DMS153 treated with DMSO at 0.1 percent for 48 hours (cell line): ENCODE measurements at regions not wholly inside any gene's neighbourhood (a gene's known extent, or its start where the extent isn't known, plus 50 kb on each side); places are given as distances from the start of the nearest gene placed in this dataset.

Experiments used
- DNase-seq: peaks from one replicate; lab custom pipeline; 2025; ENCODE audit not compliant: unreplicated experiment; lab: John Stamatoyannopoulos, UW

DNA sequence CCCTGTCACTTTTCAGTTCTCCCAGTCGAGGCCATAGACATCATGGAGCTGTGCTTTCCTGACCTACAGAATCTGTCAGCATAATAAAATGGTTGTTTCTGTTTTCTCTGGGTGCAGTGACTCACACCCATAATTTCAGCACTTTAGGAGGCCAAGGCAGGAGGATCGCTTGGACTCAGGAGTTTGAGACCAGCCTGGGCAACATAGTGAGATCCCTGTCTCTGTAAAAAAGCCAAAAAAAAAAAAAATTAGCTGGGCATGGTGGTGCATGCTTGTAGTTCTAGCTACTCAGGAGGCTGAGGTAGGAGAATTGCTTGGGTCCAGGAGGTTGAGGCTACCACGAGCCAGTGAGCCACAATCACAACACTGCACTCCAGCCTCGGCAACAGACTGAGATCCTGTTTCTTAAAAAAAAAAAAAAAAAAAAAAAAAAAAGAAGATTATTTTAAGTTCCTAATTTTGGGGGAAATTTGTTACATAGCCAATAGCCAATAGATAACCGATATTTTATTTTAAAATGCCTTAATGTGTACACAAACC lies 196.2 kb downstream of the ADSS2 start:
- DNase-seq, result no peak

DNA sequence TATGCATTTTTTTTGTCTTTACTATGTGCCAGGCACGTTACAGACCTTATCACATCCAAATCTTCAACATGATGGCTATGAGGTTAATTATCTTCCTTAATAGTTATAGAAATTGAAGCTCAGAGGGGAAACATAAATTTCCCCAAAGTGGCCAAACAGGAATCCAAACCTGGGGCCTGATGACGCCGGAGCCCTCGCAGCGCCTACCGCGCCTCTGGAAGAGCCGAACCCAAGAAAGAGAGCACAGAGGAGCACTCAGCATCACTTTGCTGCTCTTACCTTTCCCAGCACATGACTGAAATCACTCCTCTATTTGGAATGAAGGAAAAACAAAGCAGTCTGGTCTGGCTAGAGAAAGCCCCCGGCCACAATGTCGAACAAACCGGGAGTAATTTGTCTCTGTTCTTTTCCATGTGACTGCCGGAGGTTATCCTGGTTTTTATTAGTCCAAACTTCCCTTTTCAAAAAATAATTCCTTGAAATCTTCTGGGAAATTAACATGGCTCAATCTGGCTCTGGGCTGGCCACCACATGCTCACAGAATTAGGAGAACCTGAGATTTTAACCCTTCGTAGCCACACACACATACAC lies 195.5 kb downstream of the ADSS2 start:
- DNase-seq, result no peak

DNA sequence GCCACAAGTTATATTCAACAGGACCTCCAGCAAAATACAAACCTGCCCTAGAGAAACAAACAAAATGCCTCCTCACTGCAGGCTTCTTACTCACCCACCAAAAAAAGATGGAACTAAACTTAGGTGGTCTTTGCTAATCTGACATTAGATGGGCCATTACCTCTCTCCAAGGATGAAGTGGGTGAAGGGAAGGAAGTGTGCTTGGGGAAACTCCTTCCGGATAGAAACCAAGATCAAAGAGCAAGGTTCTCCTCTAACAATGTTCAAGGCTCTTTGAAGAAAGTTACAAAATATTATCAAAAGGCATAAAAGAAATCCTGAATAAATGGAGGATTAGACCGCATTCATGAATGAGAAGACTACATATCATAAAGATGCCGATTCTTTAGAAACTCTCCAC lies 187.5 kb downstream of the ADSS2 start:
- no peak for DNase-seq

DNA sequence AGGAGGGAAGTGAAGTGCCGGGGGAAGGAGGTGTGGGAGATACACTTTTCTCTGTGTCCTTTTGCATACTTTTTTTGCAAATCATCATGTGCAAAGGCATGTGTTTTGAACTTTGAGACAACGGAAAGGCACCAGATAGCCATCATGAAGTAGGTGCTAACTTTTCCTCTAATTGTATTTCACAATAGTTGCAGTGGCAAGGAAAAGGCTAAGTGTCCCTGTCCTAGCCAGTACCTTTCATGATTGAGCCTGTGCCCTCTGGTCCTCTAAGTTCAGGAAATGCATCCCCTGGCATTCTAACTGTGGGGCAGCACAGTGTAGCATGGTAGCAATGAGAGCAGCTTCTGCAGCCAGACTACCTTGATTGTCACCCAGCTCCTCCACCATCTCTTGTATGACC lies 186.2 kb downstream of the ADSS2 start:
- DNase-seq, result no peak

DNA sequence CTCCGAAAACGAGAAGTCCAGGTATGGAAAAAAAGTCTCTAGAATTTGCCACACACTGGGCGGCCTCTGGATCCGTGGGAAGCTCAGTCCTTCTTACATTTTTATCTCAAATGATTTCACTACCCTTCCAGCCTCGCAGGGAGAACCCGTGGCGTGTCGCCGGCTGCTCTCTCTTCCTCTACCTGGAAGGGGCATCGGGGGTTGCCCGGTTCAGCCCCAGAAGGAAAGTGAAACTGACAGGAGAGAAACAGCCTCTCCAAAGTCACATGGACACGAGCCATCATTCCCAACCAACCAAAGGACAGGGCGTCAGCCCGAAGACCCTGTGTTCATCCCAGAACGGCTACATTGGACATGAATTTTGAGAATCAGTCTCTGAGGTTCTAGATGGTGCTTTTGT lies 182.5 kb downstream of the ADSS2 start:
- no peak for DNase-seq

DNA sequence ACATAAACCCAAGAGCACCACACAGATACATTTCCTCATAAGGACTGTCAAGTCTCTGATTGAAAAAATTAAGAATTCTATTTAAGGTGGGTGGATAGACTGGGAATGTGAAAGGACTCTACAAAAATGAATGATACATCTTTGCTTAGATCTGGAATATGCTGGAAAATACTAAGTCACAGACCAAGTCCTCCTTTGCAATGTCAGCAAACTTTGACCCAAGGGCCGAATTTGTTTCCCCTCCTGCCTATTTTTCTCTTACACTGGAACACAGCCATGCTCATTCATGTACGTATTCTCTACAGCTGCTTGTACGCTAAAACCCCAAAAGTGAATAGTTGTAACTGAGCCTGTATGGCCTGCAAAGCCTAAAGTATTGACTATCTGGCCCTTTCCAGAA lies 180.7 kb downstream of the ADSS2 start:
- DNase-seq, result no peak

DNA sequence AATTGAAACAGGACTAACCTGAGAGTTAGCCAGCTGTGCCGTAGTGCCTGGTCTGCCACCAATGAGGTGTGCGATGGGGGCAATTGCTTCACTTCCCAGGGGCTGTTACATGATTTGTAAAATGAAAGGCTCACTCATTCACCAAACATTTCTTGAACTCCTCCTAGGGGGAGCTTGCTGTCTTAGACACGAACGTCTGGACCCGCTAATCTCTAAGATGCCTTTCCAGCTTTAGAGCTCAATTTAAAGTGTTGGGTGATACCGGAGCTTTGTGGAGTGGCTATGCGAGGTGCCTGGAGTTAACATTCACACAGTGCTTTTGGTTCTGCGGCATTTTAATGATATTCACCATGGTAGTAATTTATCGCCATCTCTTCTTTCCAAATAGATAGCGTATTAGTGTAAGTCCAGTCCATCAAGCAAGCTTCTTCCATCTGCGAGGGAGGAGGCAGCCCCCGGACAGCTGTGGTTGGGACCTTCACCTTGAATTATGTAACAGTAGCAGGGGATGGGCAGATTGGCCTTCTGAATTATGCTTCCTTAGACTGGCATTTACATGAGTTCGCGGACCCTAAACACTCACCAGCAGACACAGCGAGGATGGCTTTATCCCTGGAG lies 179.9 kb downstream of the ADSS2 start:
- DNase-seq, result no peak

DNA sequence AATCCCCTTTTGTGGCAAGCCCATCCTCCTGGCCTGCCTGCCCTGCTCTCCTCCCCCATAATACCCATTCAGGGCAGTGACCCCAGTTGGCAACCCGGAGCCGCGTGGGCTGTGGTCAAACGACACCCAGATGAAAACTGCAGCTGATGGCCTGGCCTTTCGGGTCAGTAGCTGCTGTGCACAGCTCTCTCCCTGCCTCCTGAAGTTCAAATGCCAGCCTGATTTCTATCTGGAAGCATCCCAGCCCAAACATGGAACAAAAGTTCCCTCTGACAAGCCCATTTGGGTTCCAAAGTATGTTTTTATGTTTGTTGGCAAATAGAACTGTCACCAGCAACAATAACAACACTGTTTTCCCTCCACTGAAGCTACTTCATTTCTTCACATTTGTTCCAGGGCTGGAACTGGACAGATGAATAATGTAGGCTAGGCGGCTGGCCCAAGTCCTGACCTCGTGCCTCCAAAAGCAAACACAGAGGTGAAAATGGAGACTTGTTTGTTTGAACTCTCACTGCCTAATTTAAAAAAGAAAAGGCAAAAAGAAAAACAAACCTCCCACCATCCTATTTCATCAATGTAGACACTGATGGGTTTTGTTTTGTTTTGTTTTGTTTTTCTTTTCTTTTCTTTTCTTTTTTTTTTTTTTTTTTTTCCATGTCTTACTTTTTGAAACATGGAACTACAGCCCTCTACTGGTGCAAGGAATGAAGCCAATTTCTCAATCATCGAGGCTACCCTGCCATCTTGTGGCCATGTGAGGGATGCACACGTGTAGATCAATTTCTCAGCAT lies 179.0 kb downstream of the ADSS2 start:
- peak; percentile 90 for DNase-seq

DNA sequence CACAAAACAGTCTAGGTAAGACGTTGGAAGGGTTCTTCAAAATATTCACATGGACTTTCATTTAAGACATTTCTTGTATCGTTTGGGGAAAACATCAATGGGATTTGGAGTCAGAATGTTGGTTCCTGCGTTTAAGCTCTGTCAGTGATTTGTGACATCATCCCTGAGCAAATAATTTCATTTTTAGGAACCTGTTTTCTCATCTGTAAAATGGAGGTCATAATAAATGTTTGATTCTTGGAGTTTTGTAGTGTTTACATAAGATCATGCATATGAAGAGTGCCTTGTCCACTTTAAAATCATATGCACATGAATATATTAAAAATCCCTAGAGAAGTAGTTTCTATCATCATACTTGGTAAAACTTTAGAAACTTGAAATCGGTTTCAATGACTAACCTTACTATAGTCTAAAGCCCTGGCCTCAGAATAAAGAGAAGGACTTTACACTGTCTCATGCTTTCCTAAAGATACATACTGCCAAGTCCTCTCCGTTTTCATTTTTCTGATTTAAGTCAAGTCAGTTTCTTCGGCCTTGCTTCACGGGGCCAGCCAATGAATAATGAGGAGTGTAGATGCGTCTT lies 178.4 kb downstream of the ADSS2 start:
- DNase-seq, result no peak

DNA sequence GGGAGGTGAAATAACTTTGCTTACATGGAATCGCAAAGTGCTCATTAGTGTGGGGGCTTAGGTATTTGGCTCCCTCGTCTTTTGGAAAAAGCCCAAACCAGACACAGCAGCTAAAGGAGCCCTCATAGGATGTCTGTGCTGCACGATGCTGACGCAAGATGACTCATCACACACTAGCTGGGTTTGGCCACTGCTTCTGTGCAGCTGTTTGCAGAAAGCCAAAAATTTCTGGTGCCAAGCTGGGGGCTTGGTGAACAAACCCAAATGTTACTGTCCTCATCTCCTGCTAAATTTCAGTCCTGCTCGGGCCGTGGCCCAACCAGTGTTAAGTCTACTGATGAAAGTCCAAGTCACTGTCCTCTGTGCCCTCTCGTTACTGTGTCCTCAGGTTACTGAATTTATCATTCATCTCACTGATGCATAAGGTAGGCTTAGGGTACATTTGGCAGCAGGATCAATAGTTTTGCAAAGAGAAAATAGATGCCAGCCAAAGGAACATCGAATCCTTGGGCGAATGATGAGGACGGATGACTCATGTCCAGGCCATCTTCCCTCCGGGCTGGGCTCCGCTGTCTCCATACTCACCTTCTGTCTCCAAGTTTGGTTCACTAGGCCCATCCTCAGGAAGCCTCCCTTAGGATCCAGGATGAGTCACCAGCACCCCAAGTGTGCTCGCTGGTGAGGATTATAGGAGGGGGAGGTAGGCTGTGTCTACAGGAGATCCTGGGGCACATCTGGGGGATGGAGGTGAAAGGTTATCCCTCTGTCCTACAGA lies 177.7 kb downstream of the ADSS2 start:
- no peak for DNase-seq

DNA sequence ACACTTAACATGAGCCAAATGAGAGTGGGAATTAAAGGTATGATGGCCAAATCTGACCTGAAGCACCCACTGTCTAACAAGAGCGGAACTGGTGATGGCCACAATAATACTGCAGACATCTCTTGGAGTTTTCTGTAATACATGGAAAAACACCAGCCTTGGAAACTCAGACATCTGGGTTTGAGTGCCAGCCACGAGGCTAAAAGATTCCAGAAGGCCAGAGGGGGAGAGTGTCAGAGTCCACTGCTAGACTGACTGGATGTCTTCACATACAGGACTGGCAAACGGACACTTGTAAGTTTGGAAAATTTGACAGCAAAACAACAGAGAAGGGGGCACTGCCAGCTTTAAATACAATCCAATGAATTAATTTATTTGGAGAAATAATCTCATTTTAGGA lies 175.1 kb downstream of the ADSS2 start:
- DNase-seq, result no peak

DNA sequence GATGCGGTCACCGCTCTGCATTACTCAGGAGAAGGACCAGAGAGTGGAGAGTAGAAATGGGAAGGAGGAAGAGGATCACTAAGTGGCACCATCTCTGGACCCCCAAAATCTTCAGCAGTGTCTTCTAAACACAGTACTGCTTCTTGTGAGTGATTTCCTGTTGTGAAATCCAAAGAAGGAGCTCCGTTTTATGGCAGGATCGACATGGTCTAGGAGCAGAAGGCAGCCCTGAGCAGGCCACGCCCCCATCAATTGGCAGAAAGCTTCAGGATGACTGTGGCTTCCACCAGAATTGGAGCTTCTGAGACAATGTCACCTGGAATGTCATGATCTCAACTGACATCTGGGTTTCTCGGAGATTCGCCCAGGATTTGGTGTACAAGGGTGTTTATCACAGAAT lies 171.5 kb downstream of the ADSS2 start:
- no peak for DNase-seq

DNA sequence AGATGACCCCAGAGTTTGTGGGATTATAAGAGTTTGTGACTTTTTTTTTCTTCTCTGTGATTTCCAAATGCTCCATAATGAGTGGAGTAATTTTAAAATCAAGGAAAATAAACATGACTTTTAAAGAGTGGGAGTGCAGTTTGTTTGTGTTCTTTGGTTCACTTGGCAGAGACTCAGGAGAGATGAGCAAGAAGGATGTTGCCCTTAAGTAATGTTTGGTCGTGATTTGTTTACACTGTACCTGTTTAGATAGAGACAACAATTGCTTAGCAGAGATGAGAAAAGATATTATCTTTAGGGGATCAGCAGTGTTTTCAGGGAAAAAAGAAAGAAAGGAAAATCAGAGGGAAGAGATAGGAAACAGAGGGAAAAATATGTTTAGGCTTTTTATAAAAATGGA lies 170.8 kb downstream of the ADSS2 start:
- no peak for DNase-seq

DNA sequence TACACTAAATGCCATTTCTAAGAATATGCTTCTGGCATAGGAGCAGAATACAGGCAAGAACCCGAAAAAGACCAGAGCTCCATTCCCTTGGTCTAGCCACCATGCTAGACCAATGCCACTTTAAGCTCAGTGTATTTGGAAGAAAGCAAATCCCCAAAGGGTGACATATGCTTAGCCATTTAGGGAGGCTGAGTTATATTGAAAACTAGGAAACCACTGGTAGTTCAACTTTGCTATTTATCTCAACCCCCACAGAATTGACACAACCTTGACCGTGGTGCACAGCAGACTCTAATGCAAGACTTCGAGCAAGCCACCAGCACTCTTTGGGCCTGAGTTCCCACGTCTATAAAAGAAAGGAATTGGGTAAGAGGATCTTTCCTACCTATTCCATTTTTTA lies 167.9 kb downstream of the ADSS2 start:
- no peak for DNase-seq

DNA sequence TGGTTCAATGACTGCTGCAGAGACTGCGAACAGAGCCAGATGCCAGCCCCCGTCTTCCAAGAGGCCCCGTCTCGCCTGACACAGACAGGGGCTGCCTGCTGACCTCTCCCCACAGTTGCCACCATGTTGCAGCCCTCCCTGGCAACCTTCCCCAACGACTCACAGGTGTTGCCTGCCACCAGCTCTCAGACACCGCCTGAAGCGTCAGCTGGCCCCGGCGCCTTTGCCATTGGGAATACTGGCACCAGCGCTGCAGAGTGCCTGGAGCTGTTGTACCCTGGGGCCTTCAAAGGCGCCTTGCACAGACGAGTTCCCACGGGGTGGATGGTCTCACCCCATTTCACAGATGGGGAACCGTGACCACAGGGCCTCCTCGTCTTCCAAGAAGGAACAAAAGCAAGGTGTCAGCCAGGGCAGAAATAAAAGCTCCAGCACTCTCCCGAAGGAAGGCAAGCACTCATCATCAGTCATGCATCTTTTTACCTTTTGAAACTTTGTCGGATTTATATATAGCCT lies 167.0 kb downstream of the ADSS2 start:
- DNase-seq, result no peak

DNA sequence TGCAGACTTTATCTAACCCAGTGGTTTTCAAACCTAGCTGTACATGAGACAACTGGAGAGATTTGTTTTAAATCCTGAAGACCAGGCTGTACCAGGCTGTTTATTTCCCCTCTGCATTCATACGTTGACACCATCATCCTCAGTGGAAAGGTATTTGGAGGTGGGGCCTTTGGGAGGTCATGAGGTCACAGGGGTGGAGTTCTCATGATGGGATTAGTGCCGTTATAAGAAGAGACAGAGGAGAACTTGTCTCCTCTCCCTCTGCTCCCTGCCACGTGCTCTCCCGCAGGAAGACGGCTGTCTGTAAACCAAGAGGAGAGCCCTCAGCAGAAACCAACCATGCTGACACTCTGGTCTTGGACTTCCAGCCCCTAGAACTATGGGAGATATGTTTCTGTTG lies 165.4 kb downstream of the ADSS2 start:
- DNase-seq, result no peak

DNA sequence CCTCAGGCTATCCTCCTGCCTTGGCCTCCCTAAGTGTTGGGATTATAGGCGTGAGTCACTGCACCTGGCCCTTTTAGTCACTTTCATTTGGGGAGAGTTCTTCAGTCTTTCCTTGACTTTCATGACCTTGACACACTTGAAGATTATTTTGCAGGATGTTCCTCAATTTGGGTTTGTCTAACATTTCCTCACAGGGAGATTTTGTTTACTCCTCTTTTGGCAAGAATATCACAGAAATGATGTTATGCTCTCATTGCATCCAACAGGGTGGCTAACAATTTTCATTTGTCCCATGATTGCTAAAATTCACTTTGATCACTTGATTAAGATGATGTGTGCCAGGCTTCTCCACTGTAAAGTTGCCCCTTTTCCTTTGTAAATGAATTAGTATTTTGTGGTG lies 164.0 kb downstream of the ADSS2 start:
- DNase-seq, result no peak

DNA sequence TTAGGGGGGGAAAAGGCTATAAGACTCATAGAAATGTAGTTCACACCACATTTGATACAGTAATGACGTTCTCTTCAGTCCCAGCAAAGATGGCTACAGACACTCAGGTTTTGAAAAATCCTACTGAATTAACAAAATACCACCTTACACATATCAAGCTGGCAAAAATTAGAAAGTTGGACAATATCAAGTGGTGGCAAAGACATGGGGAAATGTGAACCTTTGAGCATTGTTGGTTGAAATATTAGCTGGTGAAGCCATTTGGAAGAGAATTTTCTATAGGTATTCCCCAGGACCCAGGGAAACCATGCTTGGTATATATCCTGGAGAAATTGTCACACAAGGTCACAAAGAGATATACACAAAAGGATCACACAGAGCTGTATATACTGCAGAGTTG lies 163.0 kb downstream of the ADSS2 start:
- no peak for DNase-seq

DNA sequence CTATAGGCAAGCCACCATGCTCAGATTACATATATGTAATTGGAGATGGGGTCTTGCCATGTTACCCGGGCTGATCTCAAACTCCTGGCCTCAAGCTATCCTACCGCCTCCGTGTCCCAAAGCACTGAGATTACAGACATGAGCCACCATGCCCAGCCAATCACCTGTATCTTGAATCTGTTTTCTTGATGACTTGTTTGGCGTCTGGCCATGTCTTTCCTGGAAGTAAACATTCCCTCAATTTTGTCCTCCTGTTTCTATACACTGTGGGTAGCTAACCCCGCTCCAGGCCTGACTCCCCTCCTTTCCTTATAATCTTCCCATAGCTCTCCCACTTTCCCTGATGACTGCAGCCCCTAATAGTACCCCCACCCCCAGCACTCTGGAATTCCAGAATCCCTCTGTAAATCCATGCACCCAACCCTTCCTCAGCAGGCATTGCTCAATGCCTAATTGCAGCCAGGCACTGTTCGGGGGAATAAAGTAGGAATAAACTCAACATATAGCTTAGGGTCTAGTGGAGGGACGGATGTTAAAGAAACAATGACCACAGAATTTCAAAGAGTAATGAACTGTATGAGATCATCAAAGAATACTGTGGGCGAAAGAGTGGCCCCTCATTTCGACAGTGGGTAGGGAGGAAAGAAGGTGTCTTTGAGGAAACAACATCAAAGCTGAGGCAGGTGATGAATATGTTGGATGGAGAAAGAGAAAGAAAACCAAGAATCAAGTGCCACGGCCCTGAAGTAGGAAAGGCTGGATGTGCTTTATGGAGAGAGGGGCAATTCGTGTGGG lies 161.5 kb downstream of the ADSS2 start:
- DNase-seq, result no peak
